Astrocyte of the spinal cord (primary cell): ENCODE measurements at regions not wholly inside any gene's neighbourhood (a gene's known extent, or its start where the extent isn't known, plus 50 kb on each side); places are given as distances from the start of the nearest gene placed in this dataset.
A peak's percentile ranks its signal among the peaks of the same experiment; 100 is the strongest.
"Not testable (repeated sequence)": the region's sequence is repeated elsewhere in the genome, so short reads cannot be mapped to it uniquely, and the experiment has no call there.

Source experiments
- DNase-seq: peaks from one replicate; pipeline ENCODE4 v3.0.0; 2011; ENCODE audit warnings: low read depth, low spot score
- H3K4me3 ChIP-seq: 2 replicates; pipeline ENCODE4 v1.5.1; 2011; ENCODE audit warnings: low read depth, mild to moderate bottlenecking, low read length, moderate library complexity
- in situ Hi-C: cut with HindIII; loops from 2 replicates; pipeline ENCODE4 v1.10.0; 2017; ENCODE audit warnings: low sequenced_read_pairs
- TF ChIP-seq, protein P1 (sequence below): IDR thresholded peaks from 2 replicates; pipeline ENCODE4 v1.5.1; 2012; ENCODE audit warnings: low read depth, mild to moderate bottlenecking, low read length, inconsistent platforms

GRCh38 chr5:102581011-102581410, 82.2 kb upstream of the SLCO6A1 start:
- H3K4me3 ChIP-seq = no peak overlapping the region
- DNase-seq = no peak
- in situ Hi-C loops = no loop called here
- TF ChIP-seq, protein P1, sequence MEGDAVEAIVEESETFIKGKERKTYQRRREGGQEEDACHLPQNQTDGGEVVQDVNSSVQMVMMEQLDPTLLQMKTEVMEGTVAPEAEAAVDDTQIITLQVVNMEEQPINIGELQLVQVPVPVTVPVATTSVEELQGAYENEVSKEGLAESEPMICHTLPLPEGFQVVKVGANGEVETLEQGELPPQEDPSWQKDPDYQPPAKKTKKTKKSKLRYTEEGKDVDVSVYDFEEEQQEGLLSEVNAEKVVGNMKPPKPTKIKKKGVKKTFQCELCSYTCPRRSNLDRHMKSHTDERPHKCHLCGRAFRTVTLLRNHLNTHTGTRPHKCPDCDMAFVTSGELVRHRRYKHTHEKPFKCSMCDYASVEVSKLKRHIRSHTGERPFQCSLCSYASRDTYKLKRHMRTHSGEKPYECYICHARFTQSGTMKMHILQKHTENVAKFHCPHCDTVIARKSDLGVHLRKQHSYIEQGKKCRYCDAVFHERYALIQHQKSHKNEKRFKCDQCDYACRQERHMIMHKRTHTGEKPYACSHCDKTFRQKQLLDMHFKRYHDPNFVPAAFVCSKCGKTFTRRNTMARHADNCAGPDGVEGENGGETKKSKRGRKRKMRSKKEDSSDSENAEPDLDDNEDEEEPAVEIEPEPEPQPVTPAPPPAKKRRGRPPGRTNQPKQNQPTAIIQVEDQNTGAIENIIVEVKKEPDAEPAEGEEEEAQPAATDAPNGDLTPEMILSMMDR = no peak

DNA sequence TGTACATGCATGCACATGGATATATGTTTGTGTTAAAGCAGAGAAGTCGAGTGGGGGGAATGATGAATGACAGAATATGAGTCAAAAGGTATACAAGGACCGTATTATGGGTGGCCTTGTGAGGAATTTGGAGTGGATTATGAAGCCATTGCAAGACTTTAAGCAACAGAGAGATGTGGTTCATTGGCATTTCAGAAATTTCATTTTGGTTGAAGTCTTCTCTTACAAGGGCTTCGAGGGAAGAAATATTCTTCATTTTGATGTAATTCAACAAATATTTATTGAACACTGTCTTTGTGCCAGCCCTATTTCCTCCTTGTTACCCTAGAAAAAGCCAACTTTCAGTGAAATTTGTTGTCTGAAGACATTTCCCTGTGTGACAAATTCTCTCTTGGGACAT, 83.9 kb upstream of the SLCO6A1 start:
- H3K4me3 ChIP-seq = no peak overlapping the region
- in situ Hi-C loops = no loop called here
- no peak for DNase-seq
- TF ChIP-seq, protein P1 = no peak

DNA sequence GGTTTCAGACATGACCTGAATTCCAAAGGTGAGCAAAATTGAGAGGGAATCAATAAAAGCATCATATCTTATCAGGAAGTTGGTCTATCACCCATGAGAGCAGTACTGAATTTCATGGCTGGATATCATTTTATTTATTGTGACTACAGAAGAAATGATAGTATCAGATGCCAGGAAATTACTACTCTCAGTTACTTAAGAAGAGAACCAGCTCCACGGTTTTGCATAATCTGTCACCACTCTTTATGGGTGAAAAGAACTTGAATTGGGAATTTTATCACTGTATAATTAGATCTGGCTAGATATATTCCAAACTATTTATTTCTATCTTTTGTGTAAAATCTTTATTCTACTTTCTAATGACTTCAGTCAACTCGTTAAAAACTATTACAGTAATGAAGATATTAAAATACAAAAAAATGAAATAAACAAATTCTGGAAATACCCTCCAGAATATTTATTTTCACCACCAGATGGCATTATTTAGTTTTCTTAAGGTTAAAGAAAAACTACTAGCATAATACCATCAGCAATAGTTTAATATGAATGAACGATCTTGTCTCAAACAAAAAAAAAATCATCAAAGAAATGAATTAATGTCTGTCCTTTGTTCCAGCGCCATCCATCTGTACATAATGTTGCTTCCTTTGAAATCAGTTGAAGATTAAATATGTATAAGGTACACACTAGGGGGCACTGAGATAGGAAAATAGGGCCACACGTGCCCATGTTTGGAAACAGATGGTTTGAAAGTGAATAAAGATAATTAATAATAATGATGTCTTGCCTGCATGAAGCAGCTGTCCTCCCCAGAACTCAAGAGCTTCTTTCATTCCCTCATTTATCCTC, 84.7 kb upstream of the SLCO6A1 start:
- in situ Hi-C loops = no loop called here

GRCh38 chr5:102589661-102590060, 90.9 kb upstream of the SLCO6A1 start:
- in situ Hi-C loops = no loop called here
- DNase-seq = no peak
- H3K4me3 ChIP-seq = no peak overlapping the region
- TF ChIP-seq, protein P1 = no peak

More for the DNA sequence above, 84.7 kb upstream of the SLCO6A1 start:
- DNase-seq = peak; percentile 38
- TF ChIP-seq, protein P1 = no peak
- no peak overlapping the region for H3K4me3 ChIP-seq

GRCh38 chr5:102590467-102590866, 91.7 kb upstream of the SLCO6A1 start:
- H3K4me3 ChIP-seq = no peak overlapping the region
- TF ChIP-seq, protein P1 = no peak
- in situ Hi-C loops = no loop called here
- no peak for DNase-seq

GRCh38 chr5:102591650-102592049, 92.8 kb upstream of the SLCO6A1 start:
- in situ Hi-C loops = no loop called here
- no peak for DNase-seq

DNA sequence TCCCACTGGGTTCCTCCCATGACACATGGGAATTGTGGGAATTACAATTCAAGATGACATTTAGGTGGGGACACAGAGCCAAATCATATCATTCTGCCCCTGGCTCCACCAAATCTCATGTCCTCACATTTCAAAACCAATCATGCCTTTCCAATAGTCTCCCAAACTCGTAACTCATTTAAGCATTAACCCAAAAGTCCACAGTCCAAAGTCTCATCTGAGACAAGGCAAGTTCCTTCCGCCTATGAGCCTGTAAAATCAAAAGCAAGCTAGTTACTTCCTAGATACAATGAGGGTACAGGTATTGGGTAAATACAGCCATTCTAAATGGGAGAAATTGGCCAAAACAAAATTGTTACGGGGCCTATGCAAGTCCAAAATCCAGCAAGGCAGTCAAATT, 93.8 kb upstream of the SLCO6A1 start:
- in situ Hi-C loops, DNase-seq: not testable (repeated sequence)

More at GRCh38 chr5:102591650-102592049, 92.8 kb upstream of the SLCO6A1 start:
- TF ChIP-seq, protein P1 = no peak
- no peak overlapping the region for H3K4me3 ChIP-seq

More for the DNA sequence above, 93.8 kb upstream of the SLCO6A1 start:
- H3K4me3 ChIP-seq = not testable (repeated sequence)
